GM23338 (cell line): ENCODE measurements at regions not wholly inside any gene's neighbourhood (a gene's known extent, or its start where the extent isn't known, plus 50 kb on each side); places are given as distances from the start of the nearest gene placed in this dataset.

Experiments used
- ATAC-seq: fragments of 200-7000 bp; cut with Tn5 transposase; 3 replicates; pipeline ENCODE4 v1.9.1; 2020
- DNase-seq: peaks from one replicate; pipeline ENCODE4 v3.0.0-alpha.2; 2015; ENCODE audit warnings: low spot score
- H2AFZ ChIP-seq: fragments of 200-600 bp; sonication (generic); 2 replicates; pipeline ENCODE4 v1.8.0; 2016; ENCODE audit warnings: antibody characterized with exemption, mild to moderate bottlenecking, moderate library complexity
- H3F3A ChIP-seq: fragments of 200-600 bp; sonication (generic); replicated peaks from 2 replicates; pipeline ENCODE4 v1.8.0; 2017; ENCODE audit warnings: antibody characterized with exemption, mixed run types, low read depth
- H3K27ac ChIP-seq: fragments of 200-600 bp; sonication (generic); 2 replicates; pipeline ENCODE4 v1.6.1; 2016; ENCODE audit warnings: low read depth
- H3K27me3 ChIP-seq: fragments of 200-600 bp; sonication (generic); 2 replicates; pipeline ENCODE4 v1.8.0; 2016; ENCODE audit warnings: mild to moderate bottlenecking, mixed run types, moderate library complexity; ENCODE audit not compliant: insufficient read depth
- H3K36me3 ChIP-seq: fragments of 200-600 bp; sonication (generic); 2 replicates; pipeline ENCODE4 v1.8.0; 2016; ENCODE audit warnings: mild to moderate bottlenecking; ENCODE audit not compliant: insufficient read depth
- H3K4me1 ChIP-seq: fragments of 200-600 bp; sonication (generic); 2 replicates; pipeline ENCODE4 v1.8.0; 2016; ENCODE audit warnings: mild to moderate bottlenecking, moderate library complexity; ENCODE audit not compliant: insufficient read depth
- H3K4me2 ChIP-seq: fragments of 200-600 bp; sonication (generic); 2 replicates; pipeline ENCODE4 v1.7.1; 2017; ENCODE audit warnings: mixed run types
- H3K4me3 ChIP-seq: fragments of 200-600 bp; sonication (generic); 2 replicates; pipeline ENCODE4 v1.6.1; 2016; ENCODE audit warnings: mixed run types
- H3K79me2 ChIP-seq: fragments of 200-600 bp; sonication (generic); replicated peaks from 2 replicates; pipeline ENCODE4 v1.8.0; 2017; ENCODE audit warnings: mild to moderate bottlenecking; ENCODE audit not compliant: insufficient read depth
- H3K9me2 ChIP-seq: fragments of 200-600 bp; sonication (generic); 2 replicates; pipeline ENCODE4 v1.8.0; 2017; ENCODE audit not compliant: insufficient read depth
- H4K20me1 ChIP-seq: fragments of 200-600 bp; sonication (generic); replicated peaks from 2 replicates; pipeline ENCODE4 v1.8.0; 2017; ENCODE audit warnings: mild to moderate bottlenecking; ENCODE audit not compliant: insufficient read depth
- H3K27ac Mint-ChIP-seq: 2 replicates; pipeline ENCODE4 v1.8.0; 2020; ENCODE audit warnings: inconsistent platforms, mild to moderate bottlenecking, moderate library complexity, mixed read lengths
- H3K27me3 Mint-ChIP-seq: 3 replicates; pipeline ENCODE4 v1.8.0; 2022; ENCODE audit warnings: low read depth, mild to moderate bottlenecking, moderate library complexity, mixed read lengths, inconsistent platforms; ENCODE audit not compliant: insufficient read depth, poor library complexity
- H3K36me3 Mint-ChIP-seq: 3 replicates; pipeline ENCODE4 v1.8.0; 2021; ENCODE audit warnings: low read depth, mild to moderate bottlenecking, inconsistent platforms, moderate library complexity, mixed read lengths
- H3K4me1 Mint-ChIP-seq: 3 replicates; pipeline ENCODE4 v1.8.0; 2020; ENCODE audit warnings: mild to moderate bottlenecking, inconsistent platforms, mixed read lengths
- H3K4me3 Mint-ChIP-seq: 3 replicates; pipeline ENCODE4 v1.8.0; 2021; ENCODE audit warnings: moderate library complexity, mild to moderate bottlenecking, inconsistent platforms, mixed read lengths
- H3K9me3 Mint-ChIP-seq: 3 replicates; pipeline ENCODE4 v1.8.0; 2020; ENCODE audit warnings: moderate library complexity, mild to moderate bottlenecking, inconsistent platforms, mixed read lengths
- CREB1 ChIP-seq: fragments of 250-450 bp; sonication (Bioruptor Pico); IDR thresholded peaks from 2 replicates; pipeline ENCODE4 v1.5.0; 2020; ENCODE audit warnings: low read depth, mild to moderate bottlenecking, moderate library complexity
- CTCF ChIP-seq, 2 experiments: fragments of 200-600 bp in 1 of 2; sonication (generic) in 1 of 2; conservative IDR thresholded peaks; 2 replicates each; pipeline versions ENCODE4 v1.5.1 to v1.6.1; 2016 to 2017; ENCODE audit warnings: antibody characterized with exemption in 2 of 2, low read depth in 2 of 2, mild to moderate bottlenecking in 2 of 2, moderate library complexity in 1 of 2
- ETS1 ChIP-seq: IDR thresholded peaks from 2 replicates; pipeline ENCODE4 v1.6.1; 2016; ENCODE audit warnings: antibody characterized with exemption
- EZH2 ChIP-seq: fragments of 200-600 bp; sonication (generic); IDR thresholded peaks from one replicate; pipeline ENCODE4 v1.8.0; 2017; ENCODE audit warnings: antibody characterized with exemption, mild to moderate bottlenecking, low read depth; ENCODE audit not compliant: unreplicated experiment
- EZH2phosphoT487 ChIP-seq: fragments of 200-600 bp; sonication (generic); IDR thresholded peaks from one replicate; pipeline ENCODE4 v1.8.1; 2018; ENCODE audit warnings: antibody characterized with exemption; ENCODE audit not compliant: unreplicated experiment
- JUNB ChIP-seq: IDR thresholded peaks from one replicate; pipeline ENCODE4 v1.6.1; 2016; ENCODE audit warnings: antibody characterized with exemption; ENCODE audit not compliant: unreplicated experiment
- NANOG ChIP-seq: IDR thresholded peaks from 2 replicates; pipeline ENCODE4 v1.6.1; 2016; ENCODE audit warnings: antibody characterized with exemption, borderline replicate concordance
- POLR2AphosphoS5 ChIP-seq: IDR thresholded peaks from 2 replicates; pipeline ENCODE4 v1.6.1; 2016; ENCODE audit warnings: antibody characterized with exemption, low read depth
- REST ChIP-seq: IDR thresholded peaks from one replicate; pipeline ENCODE4 v1.6.1; 2018; ENCODE audit warnings: antibody characterized with exemption; ENCODE audit not compliant: unreplicated experiment
- STAT1 ChIP-seq: IDR thresholded peaks from one replicate; pipeline ENCODE4 v1.6.1; 2016; ENCODE audit warnings: antibody characterized with exemption; ENCODE audit not compliant: unreplicated experiment
- ZNF114 ChIP-seq: fragments of 250-450 bp; sonication (Bioruptor Pico); IDR thresholded peaks from 2 replicates; pipeline ENCODE4 v1.5.0; 2020; ENCODE audit warnings: mild to moderate bottlenecking, moderate library complexity
- ZNF331 ChIP-seq: fragments of 250-450 bp; sonication (Bioruptor Pico); IDR thresholded peaks from 2 replicates; pipeline ENCODE4 v1.5.0; 2020; ENCODE audit warnings: low read depth, mild to moderate bottlenecking, moderate library complexity
- ZNF462 ChIP-seq: fragments of 250-450 bp; sonication (Bioruptor Pico); IDR thresholded peaks from 2 replicates; pipeline ENCODE4 v1.5.0; 2020; ENCODE audit warnings: mild to moderate bottlenecking, moderate library complexity

GRCh38 chr7:51451751-51452476, 135.3 kb upstream of the COBL start:
- TF ChIP-seq ZNF331 (no peak), POLR2AphosphoS5 (no peak), CREB1 (CRISPR knock-in tag) (no peak), JUNB (no peak), NANOG (no peak), ETS1 (no peak), EZH2phosphoT487 (no peak), REST (no peak), CTCF (conservative IDR thresholded peaks at IDR 0.05; ENCODE audit: low read depth in 2 of 2) (peak; percentile 57 to 60), ZNF114 (no peak), ZNF462 (CRISPR knock-in tag) (peak; percentile 61; the same call in 1 of the 2 replicates), EZH2 (no peak), STAT1 (no peak)
- H3F3A ChIP-seq = 0 out of 2 replicates have a peak, but pooled peaks cover 3% of the 10 kb centered on the region
- no peaks in the 10 kb centered on the region for H3K27me3 ChIP-seq
- H4K20me1 ChIP-seq = no peaks in the 10 kb centered on the region
- H3K4me1 ChIP-seq = peaks cover 30% of the 10 kb centered on the region
- no peaks in the 10 kb centered on the region for H3K79me2 ChIP-seq
- peak overlapping the region; percentile 90 for H2AFZ ChIP-seq
- no peaks in the 10 kb centered on the region for H3K36me3 ChIP-seq
- H3K36me3 Mint-ChIP-seq = no peaks in the 10 kb centered on the region
- H3K27ac Mint-ChIP-seq = no peak overlapping the region
- H3K4me1 Mint-ChIP-seq = peaks cover 39% of the 10 kb centered on the region
- H3K27ac ChIP-seq = no peak overlapping the region
- peak; percentile 96 for ATAC-seq
- H3K4me3 ChIP-seq = no peak overlapping the region
- 0 out of 2 replicates have a peak, but pooled peaks cover 14% of the 10 kb centered on the region for H3K9me2 ChIP-seq
- peaks cover 5% of the 10 kb centered on the region for H3K27me3 Mint-ChIP-seq
- H3K4me2 ChIP-seq = no peak overlapping the region
- no peaks in the 10 kb centered on the region for H3K9me3 Mint-ChIP-seq
- H3K4me3 Mint-ChIP-seq = no peak overlapping the region
- peak; percentile 81 for DNase-seq
